ENCODE measurements at regions not wholly inside any gene's neighbourhood (a gene's known extent, or its start where the extent isn't known, plus 50 kb on each side); places are given as distances from the start of the nearest gene placed in this dataset.

GRCh38 chr1:73499671-73500070, 698.3 kb downstream of the LRRIQ3 start:
- no peak overlapping the region for H3K4me3 ChIP-seq (ENCODE audit: control extremely low read depth in 1 of 5, extremely low read depth in 1 of 5, insufficient read depth in 1 of 5, low read depth in 2 of 5, low read length in 4 of 5)
- no peak overlapping the region for H3K9ac ChIP-seq (ENCODE audit: low read length)
- H3K4me2 ChIP-seq (replicated peaks; ENCODE audit: low read depth, low read length, poor library complexity, severe bottlenecking), result no peak overlapping the region
- no peak for TF ChIP-seq CTCF (IDR thresholded peaks at IDR 0.05)
- no peak for TF ChIP-seq EZH2 (IDR thresholded peaks at IDR 0.05; ENCODE audit: borderline replicate concordance, insufficient read depth, low read depth, low read length, poor library complexity, severe bottlenecking)
- intact Hi-C loops (cut with micrococcal nuclease), result no loop called here
- H3K27me3 ChIP-seq (replicated peaks in 1 of 4; ENCODE audit: control extremely low read depth in 1 of 4, control insufficient read depth in 3 of 4, insufficient read depth in 4 of 4, low read length in 3 of 4), result no peaks in the 10 kb centered on the region
- H3K36me3 ChIP-seq (replicated peaks in 1 of 2; ENCODE audit: control extremely low read depth in 1 of 2, control insufficient read depth in 1 of 2, extremely low read depth in 1 of 2, insufficient read depth in 2 of 2, low read length in 1 of 2), result no peaks in the 10 kb centered on the region
- WGBS (ENCODE audit: insufficient coverage), result 33% methylated on average over 2 of the region's 2 CpGs
- no peaks in the 10 kb centered on the region for H3K9me3 Mint-ChIP-seq (ENCODE audit: insufficient read depth)
- no peaks in the 10 kb centered on the region for H4K20me1 ChIP-seq (ENCODE audit: control insufficient read depth, insufficient read depth, low read length, poor library complexity, severe bottlenecking)
- no peaks in the 10 kb centered on the region for H3K4me1 Mint-ChIP-seq
- no peak overlapping the region for H3K4me3 Mint-ChIP-seq
- no peaks in the 10 kb centered on the region for H3K4me1 ChIP-seq (ENCODE audit: control insufficient read depth in 2 of 2, insufficient read depth in 2 of 2, low read length in 2 of 2)
- H3K27me3 Mint-ChIP-seq, result no peaks in the 10 kb centered on the region
- H3K79me2 ChIP-seq (ENCODE audit: control insufficient read depth, insufficient read depth, low read length), result no peaks in the 10 kb centered on the region
- no peak overlapping the region for H2AFZ ChIP-seq (ENCODE audit: insufficient read depth, low read depth, low read length, poor library complexity, severe bottlenecking)
- no peak for DNase-seq
- no peak for ATAC-seq (ENCODE audit: low read depth)
- no peak overlapping the region for H3K27ac Mint-ChIP-seq
- no peaks in the 10 kb centered on the region for H3K9me3 ChIP-seq (ENCODE audit: control extremely low read depth in 1 of 3, control insufficient read depth in 2 of 3, insufficient read depth in 1 of 3, low read length in 2 of 3)
- POLR2A ChIA-PET, result no interaction called here
- H3K27ac ChIP-seq (ENCODE audit: low read length in 2 of 2), result no peak overlapping the region
- CTCF ChIA-PET, result no interaction called here

- no peak for DNase-seq
- Histone ChIP-seq H3K4me1 (ENCODE audit: control insufficient read depth in 2 of 2, insufficient read depth in 2 of 2, low read length in 2 of 2) (no peaks in the 10 kb centered on the region), H3K4me3 (ENCODE audit: control extremely low read depth in 1 of 5, extremely low read depth in 1 of 5, insufficient read depth in 1 of 5, low read depth in 2 of 5, low read length in 4 of 5) (no peak overlapping the region), H3K36me3 (replicated peaks in 1 of 2; ENCODE audit: control extremely low read depth in 1 of 2, control insufficient read depth in 1 of 2, extremely low read depth in 1 of 2, insufficient read depth in 2 of 2, low read length in 1 of 2) (no peaks in the 10 kb centered on the region), H4K20me1 (ENCODE audit: control insufficient read depth, insufficient read depth, low read length, poor library complexity, severe bottlenecking) (no peaks in the 10 kb centered on the region), H3K27me3 (replicated peaks in 1 of 4; ENCODE audit: control extremely low read depth in 1 of 4, control insufficient read depth in 3 of 4, insufficient read depth in 4 of 4, low read length in 3 of 4) (no peaks in the 10 kb centered on the region), H3K4me2 (replicated peaks; ENCODE audit: low read depth, low read length, poor library complexity, severe bottlenecking) (no peak overlapping the region), H3K9ac (ENCODE audit: low read length) (no peak overlapping the region), H2AFZ (ENCODE audit: insufficient read depth, low read depth, low read length, poor library complexity, severe bottlenecking) (no peak overlapping the region), H3K79me2 (ENCODE audit: control insufficient read depth, insufficient read depth, low read length) (no peaks in the 10 kb centered on the region), H3K9me3 (ENCODE audit: control extremely low read depth in 1 of 3, control insufficient read depth in 2 of 3, insufficient read depth in 1 of 3, low read length in 2 of 3) (peaks cover 0 to 8% (median 0%) of the 10 kb centered on the region in 3 donors), H3K27ac (ENCODE audit: low read length in 2 of 2) (no peak overlapping the region)
- POLR2A ChIA-PET, result no interaction called here
- H3K27me3 Mint-ChIP-seq, result no peaks in the 10 kb centered on the region
- no peak overlapping the region for H3K4me3 Mint-ChIP-seq
- peaks cover 3% of the 10 kb centered on the region for H3K9me3 Mint-ChIP-seq (ENCODE audit: insufficient read depth)
- TF ChIP-seq EZH2 (IDR thresholded peaks at IDR 0.05; ENCODE audit: borderline replicate concordance, insufficient read depth, low read depth, low read length, poor library complexity, severe bottlenecking), result no peak
- TF ChIP-seq CTCF (IDR thresholded peaks at IDR 0.05), result no peak
- intact Hi-C loops (cut with micrococcal nuclease), result no loop called here
- CTCF ChIA-PET, result no interaction called here
- no peak for ATAC-seq (ENCODE audit: low read depth)
- no peak overlapping the region for H3K27ac Mint-ChIP-seq
- WGBS (ENCODE audit: insufficient coverage), result 94% methylated on average over 8 of the region's 8 CpGs
- no peaks in the 10 kb centered on the region for H3K4me1 Mint-ChIP-seq
These were observed 706.4 kb downstream of the LRRIQ3 start for GRCh38 chr1:73491621-73492020.

All from B cell (primary cell).